Putamen (tissue), 1 donor: ENCODE measurements at regions not wholly inside any gene's neighbourhood (a gene's known extent, or its start where the extent isn't known, plus 50 kb on each side); places are given as distances from the start of the nearest gene placed in this dataset.

Source experiments
- DNase-seq: peaks from one replicate; pipeline ENCODE4 v3.0.0-alpha.2; 2016; ENCODE audit warnings: low spot score

GRCh38 chr4:163622379-163623035 is 128.0 kb downstream of the TMA16 start:
- DNase-seq: no peak

GRCh38 chr4:163623787-163624186 is 129.3 kb downstream of the TMA16 start:
- DNase-seq: no peak

- DNase-seq: no peak
Measured at GRCh38 chr4:163624727-163625126, 130.2 kb downstream of the TMA16 start.

GRCh38 chr4:163631288-163631687 is 136.8 kb downstream of the TMA16 start:
- DNase-seq: no peak

GRCh38 chr4:163638909-163639308 is 144.4 kb downstream of the TMA16 start:
- DNase-seq: no peak

- no peak for DNase-seq
Measured at GRCh38 chr4:163649557-163650091, 155.1 kb downstream of the TMA16 start.

GRCh38 chr4:163651761-163652160 is 157.3 kb downstream of the TMA16 start:
- DNase-seq: no peak

- no peak for DNase-seq
Measured at GRCh38 chr4:163654621-163655020, 160.1 kb downstream of the TMA16 start.

- no peak for DNase-seq
Measured at GRCh38 chr4:163660636-163661035, 166.1 kb downstream of the TMA16 start.

GRCh38 chr4:163662768-163663167 is 168.3 kb downstream of the TMA16 start:
- no peak for DNase-seq

- DNase-seq: no peak
Measured at GRCh38 chr4:163663454-163664225, 169.2 kb downstream of the TMA16 start.

GRCh38 chr4:163665101-163665500 is 170.6 kb downstream of the TMA16 start:
- DNase-seq: no peak

- DNase-seq: no peak
Measured at GRCh38 chr4:163665521-163666331, 171.2 kb downstream of the TMA16 start.

GRCh38 chr4:163666332-163666873 is 171.9 kb downstream of the TMA16 start:
- DNase-seq: no peak

GRCh38 chr4:163672751-163673150 is 178.3 kb downstream of the TMA16 start:
- no peak for DNase-seq

- no peak for DNase-seq
Measured at GRCh38 chr4:163673848-163674697, 179.6 kb downstream of the TMA16 start.

GRCh38 chr4:163679189-163679588 is 184.7 kb downstream of the TMA16 start:
- no peak for DNase-seq

- no peak for DNase-seq
Measured at GRCh38 chr4:163680386-163681098, 186.1 kb downstream of the TMA16 start.

- DNase-seq: no peak
Measured at GRCh38 chr4:163681208-163681821, 186.8 kb downstream of the TMA16 start.

GRCh38 chr4:163688856-163689255 is 194.4 kb downstream of the TMA16 start:
- DNase-seq: no peak
